Neural cell (in vitro differentiated cells): ENCODE measurements at regions not wholly inside any gene's neighbourhood (a gene's known extent, or its start where the extent isn't known, plus 50 kb on each side); places are given as distances from the start of the nearest gene placed in this dataset.

Experiments used
- H2AFZ ChIP-seq: fragments of 200-600, 300-800 bp; sonication (generic), shearing (Covaris generic); 2 replicates; pipeline ENCODE4 v1.6.0; 2014; ENCODE audit warnings: low read depth, mild to moderate bottlenecking, antibody characterized with exemption, low read length, moderate library complexity
- H3F3A ChIP-seq: fragments of 200-600 bp; shearing (Covaris generic); 2 replicates; pipeline ENCODE4 v1.6.1; 2016; ENCODE audit warnings: mild to moderate bottlenecking, moderate library complexity, mixed read lengths, antibody characterized with exemption, low read length; ENCODE audit not compliant: insufficient read depth, poor library complexity, severe bottlenecking
- H3K27ac ChIP-seq: fragments of 200-600, 300-800 bp; sonication (generic), shearing (Covaris generic); 2 replicates; pipeline ENCODE4 v1.5.1; 2014; ENCODE audit warnings: mild to moderate bottlenecking, low read length, moderate library complexity
- H3K27me3 ChIP-seq: fragments of 300-800, 200-600 bp; sonication (generic), shearing (Covaris generic); 2 replicates; pipeline ENCODE4 v1.6.0; 2014; ENCODE audit warnings: mild to moderate bottlenecking, low read depth, low read length, moderate library complexity; ENCODE audit not compliant: insufficient read depth
- H3K36me3 ChIP-seq: fragments of 300-800, 200-600 bp; sonication (generic), shearing (Covaris generic); 2 replicates; pipeline ENCODE4 v1.5.1; 2014; ENCODE audit warnings: mild to moderate bottlenecking, antibody characterized with exemption, low read length, moderate library complexity; ENCODE audit not compliant: insufficient read depth
- H3K4me2 ChIP-seq: fragments of 300-800, 200-600 bp; sonication (generic), shearing (Covaris generic); 2 replicates; pipeline ENCODE4 v1.6.0; 2014; ENCODE audit warnings: mild to moderate bottlenecking, low read length
- H3K4me3 ChIP-seq: fragments of 300-800, 200-600 bp; sonication (generic), shearing (Covaris generic); 2 replicates; pipeline ENCODE4 v1.5.1; 2014; ENCODE audit warnings: mild to moderate bottlenecking, low read length, moderate library complexity
- H3K79me2 ChIP-seq: fragments of 200-600 bp; shearing (Covaris generic); replicated peaks from 2 replicates; pipeline ENCODE4 v1.6.0; 2014; ENCODE audit warnings: mild to moderate bottlenecking, low read length, moderate library complexity; ENCODE audit not compliant: insufficient read depth
- H3K9ac ChIP-seq: fragments of 300-800, 200-600 bp; sonication (generic), shearing (Covaris generic); 2 replicates; pipeline ENCODE4 v1.6.1; 2016; ENCODE audit warnings: mild to moderate bottlenecking, low read length, mixed read lengths
- H3K9me2 ChIP-seq: fragments of 200-600 bp; shearing (Covaris generic); 2 replicates; pipeline ENCODE4 v1.6.1; 2016; ENCODE audit warnings: mild to moderate bottlenecking, low read length, mixed read lengths; ENCODE audit not compliant: insufficient read depth
- H3K9me3 ChIP-seq: fragments of 200-600, 300-800 bp; sonication (generic), shearing (Covaris generic); 2 replicates; pipeline ENCODE4 v1.6.1; 2016; ENCODE audit warnings: mild to moderate bottlenecking, mixed run types, low read length, moderate library complexity, mixed read lengths
- H4K20me1 ChIP-seq: fragments of 200-600 bp; shearing (Covaris generic); 2 replicates; pipeline ENCODE4 v1.6.1; 2016; ENCODE audit warnings: mild to moderate bottlenecking, mixed run types; ENCODE audit not compliant: insufficient read depth
- EP300 ChIP-seq: fragments of 450-650 bp; conservative IDR thresholded peaks from 2 replicates; pipeline ENCODE4 v1.6.1; 2014; ENCODE audit warnings: antibody characterized with exemption, mild to moderate bottlenecking, moderate library complexity; ENCODE audit not compliant: poor library complexity, severe bottlenecking
- EZH2 ChIP-seq: fragments of 200-600, 300-800 bp; shearing (Covaris generic), sonication (generic); IDR thresholded peaks from 2 replicates; pipeline ENCODE4 v1.6.1; 2014; ENCODE audit warnings: antibody characterized with exemption, low read length, borderline replicate concordance, mild to moderate bottlenecking; ENCODE audit not compliant: insufficient read depth, poor library complexity, severe bottlenecking
- MXI1 ChIP-seq: fragments of 450-650 bp; conservative IDR thresholded peaks from 2 replicates; pipeline ENCODE4 v1.6.1; 2014; ENCODE audit warnings: antibody characterized with exemption, mild to moderate bottlenecking; ENCODE audit not compliant: poor library complexity, severe bottlenecking
- POLR2AphosphoS5 ChIP-seq: IDR thresholded peaks from 2 replicates; pipeline ENCODE4 v1.6.1; 2012
- RAD21 ChIP-seq: fragments of 450-650 bp; conservative IDR thresholded peaks from 2 replicates; pipeline ENCODE4 v1.6.1; 2014; ENCODE audit warnings: antibody characterized with exemption, mild to moderate bottlenecking, moderate library complexity
- SMC3 ChIP-seq: fragments of 450-650 bp; conservative IDR thresholded peaks from 2 replicates; pipeline ENCODE4 v1.6.1; 2014; ENCODE audit warnings: antibody characterized with exemption, mild to moderate bottlenecking, moderate library complexity; ENCODE audit not compliant: poor library complexity
- TAF1 ChIP-seq: IDR thresholded peaks from 2 replicates; pipeline ENCODE4 v1.6.1; 2012; ENCODE audit warnings: low read depth
- TF ChIP-seq, protein P1 (sequence below): fragments of 450-650 bp; IDR thresholded peaks from 2 replicates; pipeline ENCODE4 v1.5.1; 2014; ENCODE audit warnings: antibody characterized with exemption, mild to moderate bottlenecking, moderate library complexity; ENCODE audit not compliant: poor library complexity, severe bottlenecking
- TF ChIP-seq, protein P2 (sequence below): IDR thresholded peaks from 2 replicates; pipeline ENCODE4 v1.6.1; 2012; ENCODE audit warnings: borderline replicate concordance

DNA sequence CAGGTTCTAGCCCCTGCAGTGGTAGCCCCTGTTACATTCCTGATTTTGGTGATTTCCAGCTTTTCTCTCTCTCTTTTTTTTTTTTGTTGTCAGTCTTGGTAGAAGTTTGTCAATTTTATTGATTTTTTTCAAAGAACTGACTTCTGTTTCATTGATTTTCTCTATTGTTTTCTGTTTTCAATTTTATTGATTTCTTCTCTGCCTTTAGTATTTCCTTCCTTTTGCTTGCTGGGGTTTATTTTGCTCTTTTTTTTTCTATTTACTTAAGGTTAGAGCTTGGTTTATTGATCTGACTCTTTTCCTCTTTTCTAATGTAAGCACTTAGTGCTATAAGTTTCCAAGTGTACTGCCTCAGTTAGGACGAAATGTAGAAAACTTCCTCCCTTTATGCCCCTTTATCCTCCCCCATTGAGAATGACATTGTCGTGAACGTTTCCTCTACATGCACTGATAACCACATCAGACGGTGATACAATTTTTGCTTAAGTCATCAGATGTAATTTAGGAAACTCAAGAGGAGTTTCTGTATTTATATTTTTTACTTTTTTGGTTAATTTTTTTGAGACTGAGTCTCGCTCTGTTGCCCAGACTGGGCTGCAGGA, 81.1 kb upstream of the HS6ST1 start:
- Histone ChIP-seq H3K36me3 (no peaks in the 10 kb centered on the region), H3K27ac (no peak overlapping the region), H3K9ac (no peak overlapping the region), H3K79me2 (no peaks in the 10 kb centered on the region), H3F3A (no peaks in the 10 kb centered on the region), H3K27me3 (no peaks in the 10 kb centered on the region), H3K9me2 (no peaks in the 10 kb centered on the region), H2AFZ (no peak overlapping the region), H3K4me2 (no peak overlapping the region), H3K4me3 (no peak overlapping the region), H3K9me3 (no peaks in the 10 kb centered on the region), H4K20me1 (no peaks in the 10 kb centered on the region)
- TF ChIP-seq, protein P1, sequence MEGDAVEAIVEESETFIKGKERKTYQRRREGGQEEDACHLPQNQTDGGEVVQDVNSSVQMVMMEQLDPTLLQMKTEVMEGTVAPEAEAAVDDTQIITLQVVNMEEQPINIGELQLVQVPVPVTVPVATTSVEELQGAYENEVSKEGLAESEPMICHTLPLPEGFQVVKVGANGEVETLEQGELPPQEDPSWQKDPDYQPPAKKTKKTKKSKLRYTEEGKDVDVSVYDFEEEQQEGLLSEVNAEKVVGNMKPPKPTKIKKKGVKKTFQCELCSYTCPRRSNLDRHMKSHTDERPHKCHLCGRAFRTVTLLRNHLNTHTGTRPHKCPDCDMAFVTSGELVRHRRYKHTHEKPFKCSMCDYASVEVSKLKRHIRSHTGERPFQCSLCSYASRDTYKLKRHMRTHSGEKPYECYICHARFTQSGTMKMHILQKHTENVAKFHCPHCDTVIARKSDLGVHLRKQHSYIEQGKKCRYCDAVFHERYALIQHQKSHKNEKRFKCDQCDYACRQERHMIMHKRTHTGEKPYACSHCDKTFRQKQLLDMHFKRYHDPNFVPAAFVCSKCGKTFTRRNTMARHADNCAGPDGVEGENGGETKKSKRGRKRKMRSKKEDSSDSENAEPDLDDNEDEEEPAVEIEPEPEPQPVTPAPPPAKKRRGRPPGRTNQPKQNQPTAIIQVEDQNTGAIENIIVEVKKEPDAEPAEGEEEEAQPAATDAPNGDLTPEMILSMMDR: no peak
- no peak for TF ChIP-seq SMC3

DNA sequence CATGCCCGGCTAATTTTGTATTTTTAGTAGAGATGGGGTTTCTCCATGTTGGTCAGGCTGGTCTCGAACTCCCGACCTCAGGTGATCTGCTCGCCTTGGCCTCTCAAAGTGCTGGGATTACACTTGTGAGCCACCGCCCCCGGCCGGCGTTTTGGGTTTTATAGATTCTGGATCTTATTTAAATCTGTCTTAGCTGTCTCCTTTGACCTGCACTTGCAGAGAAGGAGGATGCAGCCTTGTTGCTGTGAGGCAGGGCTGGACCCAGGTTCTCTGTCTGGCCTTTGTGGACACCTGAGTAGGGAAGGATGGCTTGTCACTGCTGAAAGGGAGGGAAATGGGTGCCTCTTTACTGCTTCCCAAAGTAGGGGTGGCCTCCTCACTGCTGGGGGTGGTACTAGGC, 83.0 kb upstream of the HS6ST1 start:
- H3K27me3 ChIP-seq: no peaks in the 10 kb centered on the region
- no peak for TF ChIP-seq EP300
- TF ChIP-seq, protein P2, sequence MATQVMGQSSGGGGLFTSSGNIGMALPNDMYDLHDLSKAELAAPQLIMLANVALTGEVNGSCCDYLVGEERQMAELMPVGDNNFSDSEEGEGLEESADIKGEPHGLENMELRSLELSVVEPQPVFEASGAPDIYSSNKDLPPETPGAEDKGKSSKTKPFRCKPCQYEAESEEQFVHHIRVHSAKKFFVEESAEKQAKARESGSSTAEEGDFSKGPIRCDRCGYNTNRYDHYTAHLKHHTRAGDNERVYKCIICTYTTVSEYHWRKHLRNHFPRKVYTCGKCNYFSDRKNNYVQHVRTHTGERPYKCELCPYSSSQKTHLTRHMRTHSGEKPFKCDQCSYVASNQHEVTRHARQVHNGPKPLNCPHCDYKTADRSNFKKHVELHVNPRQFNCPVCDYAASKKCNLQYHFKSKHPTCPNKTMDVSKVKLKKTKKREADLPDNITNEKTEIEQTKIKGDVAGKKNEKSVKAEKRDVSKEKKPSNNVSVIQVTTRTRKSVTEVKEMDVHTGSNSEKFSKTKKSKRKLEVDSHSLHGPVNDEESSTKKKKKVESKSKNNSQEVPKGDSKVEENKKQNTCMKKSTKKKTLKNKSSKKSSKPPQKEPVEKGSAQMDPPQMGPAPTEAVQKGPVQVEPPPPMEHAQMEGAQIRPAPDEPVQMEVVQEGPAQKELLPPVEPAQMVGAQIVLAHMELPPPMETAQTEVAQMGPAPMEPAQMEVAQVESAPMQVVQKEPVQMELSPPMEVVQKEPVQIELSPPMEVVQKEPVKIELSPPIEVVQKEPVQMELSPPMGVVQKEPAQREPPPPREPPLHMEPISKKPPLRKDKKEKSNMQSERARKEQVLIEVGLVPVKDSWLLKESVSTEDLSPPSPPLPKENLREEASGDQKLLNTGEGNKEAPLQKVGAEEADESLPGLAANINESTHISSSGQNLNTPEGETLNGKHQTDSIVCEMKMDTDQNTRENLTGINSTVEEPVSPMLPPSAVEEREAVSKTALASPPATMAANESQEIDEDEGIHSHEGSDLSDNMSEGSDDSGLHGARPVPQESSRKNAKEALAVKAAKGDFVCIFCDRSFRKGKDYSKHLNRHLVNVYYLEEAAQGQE: no peak
- no peak for TF ChIP-seq MXI1
- TF ChIP-seq POLR2AphosphoS5: no peak
- no peak for TF ChIP-seq EZH2
- TF ChIP-seq, protein P1: no peak
- TF ChIP-seq SMC3: no peak
- TF ChIP-seq RAD21: no peak
- no peak for TF ChIP-seq TAF1
- H4K20me1 ChIP-seq: no peaks in the 10 kb centered on the region
- no peaks in the 10 kb centered on the region for H3K9me2 ChIP-seq
- no peak overlapping the region for H3K4me3 ChIP-seq
- no peak overlapping the region for H3K4me2 ChIP-seq
- H3K79me2 ChIP-seq: no peaks in the 10 kb centered on the region
- no peaks in the 10 kb centered on the region for H3K36me3 ChIP-seq
- H3F3A ChIP-seq: no peaks in the 10 kb centered on the region
- H3K9me3 ChIP-seq: no peaks in the 10 kb centered on the region
- no peak overlapping the region for H2AFZ ChIP-seq
- no peak overlapping the region for H3K27ac ChIP-seq
- H3K9ac ChIP-seq: no peak overlapping the region
